Glomerular visceral epithelial cell (primary cell): ENCODE measurements at regions not wholly inside any gene's neighbourhood (a gene's known extent, or its start where the extent isn't known, plus 50 kb on each side); places are given as distances from the start of the nearest gene placed in this dataset.
"Not testable (repeated sequence)": the region's sequence is repeated elsewhere in the genome, so short reads cannot be mapped to it uniquely, and the experiment has no call there.

ENCODE experiments used
- DNase-seq: peaks from one replicate; pipeline ENCODE4 v3.0.0-alpha.2; 2016; ENCODE audit errors: extremely low spot score

DNA sequence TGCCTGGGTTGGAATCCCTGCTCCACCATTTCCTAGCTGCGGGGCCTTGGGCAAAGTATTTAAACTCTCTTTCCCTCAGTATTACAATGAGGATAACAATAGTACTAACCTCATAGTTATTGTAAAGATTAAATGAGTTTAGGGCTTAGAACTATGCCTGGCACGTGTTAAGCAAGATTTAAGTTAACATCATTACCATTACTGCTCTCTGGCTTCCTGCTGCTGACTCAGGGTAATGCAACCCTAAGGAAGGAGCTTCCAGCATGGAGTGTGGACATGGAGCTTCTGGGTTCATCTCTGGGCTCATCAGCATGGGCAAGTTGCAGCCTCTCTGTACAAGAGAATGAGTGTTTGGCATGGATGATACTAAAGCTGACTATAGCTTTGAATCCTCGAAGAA is 374.2 kb upstream of the MAP2 start:
- DNase-seq: no peak

DNA sequence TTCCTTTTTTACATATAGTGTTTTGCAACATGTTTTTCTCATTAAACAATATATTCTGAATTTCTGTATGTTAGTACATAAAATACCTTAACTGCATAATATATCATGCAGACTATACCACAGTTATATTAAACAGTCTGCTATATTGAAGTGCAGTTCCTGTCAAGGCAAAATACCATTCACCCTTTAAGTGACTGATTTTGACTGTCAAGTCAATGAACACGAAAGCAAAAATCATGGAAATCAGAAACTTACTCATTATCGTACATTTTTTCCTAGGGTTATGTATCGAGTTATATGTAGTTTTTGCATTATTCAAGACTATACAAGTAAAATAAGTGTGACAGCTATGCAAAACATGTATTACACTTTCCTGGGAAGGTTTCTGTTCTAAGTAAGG is 361.6 kb upstream of the MAP2 start:
- no peak for DNase-seq

DNA sequence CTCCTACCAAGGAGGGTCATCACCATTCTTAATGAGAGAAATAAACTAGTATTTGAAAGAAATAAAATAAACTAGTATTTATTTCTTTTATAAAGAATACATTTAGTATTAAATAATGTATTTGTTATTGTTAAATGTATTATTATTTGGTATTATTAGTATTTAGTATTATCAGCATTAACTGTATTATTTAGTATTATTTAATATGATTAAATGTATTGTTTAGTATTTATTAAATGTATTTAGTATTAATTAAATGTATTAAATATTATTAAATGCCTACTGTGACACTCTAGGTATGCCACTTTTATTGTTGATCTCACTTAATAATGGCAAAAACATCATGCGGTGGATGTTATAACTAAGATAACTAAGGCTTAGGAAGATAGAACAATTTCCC is 353.6 kb upstream of the MAP2 start:
- DNase-seq: no peak

DNA sequence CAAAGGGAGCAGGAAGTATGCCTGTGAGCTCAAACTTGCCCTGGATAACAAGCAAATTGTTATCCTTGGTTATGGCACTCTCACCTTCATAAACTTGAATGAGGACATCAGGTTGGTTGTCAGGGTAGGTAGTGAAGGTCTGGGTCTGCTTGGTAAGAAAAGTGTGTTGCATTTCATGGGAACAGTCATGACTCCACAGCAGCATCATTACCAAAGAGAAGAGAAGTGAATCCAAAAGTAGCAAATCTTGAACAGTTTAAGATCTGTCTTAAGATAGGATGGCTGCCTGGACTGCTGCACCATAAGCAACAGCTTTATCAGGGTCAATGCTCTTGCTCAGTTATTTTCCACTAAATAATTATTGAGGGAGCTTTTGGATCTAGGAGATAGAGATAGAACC is 350.7 kb upstream of the MAP2 start:
- DNase-seq: no peak

DNA sequence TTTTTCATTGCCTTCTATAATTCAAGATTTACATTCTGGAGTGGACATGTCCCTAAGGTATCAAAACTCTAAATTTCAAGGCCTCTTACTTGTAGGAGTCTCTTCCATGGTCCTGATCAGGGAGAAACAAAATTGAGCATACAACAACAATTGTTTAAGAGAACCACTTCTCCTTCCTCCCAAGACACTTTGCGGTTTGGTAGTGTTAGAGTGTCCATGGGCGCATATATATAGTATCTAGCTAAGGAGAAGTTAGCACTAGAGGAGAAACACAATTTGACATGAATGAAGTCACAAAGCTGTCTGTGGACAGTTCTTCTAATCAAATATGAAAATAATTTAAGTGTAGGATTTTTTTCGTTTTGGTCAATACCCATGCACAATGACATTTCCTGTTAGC is 349.1 kb upstream of the MAP2 start:
- no peak for DNase-seq

DNA sequence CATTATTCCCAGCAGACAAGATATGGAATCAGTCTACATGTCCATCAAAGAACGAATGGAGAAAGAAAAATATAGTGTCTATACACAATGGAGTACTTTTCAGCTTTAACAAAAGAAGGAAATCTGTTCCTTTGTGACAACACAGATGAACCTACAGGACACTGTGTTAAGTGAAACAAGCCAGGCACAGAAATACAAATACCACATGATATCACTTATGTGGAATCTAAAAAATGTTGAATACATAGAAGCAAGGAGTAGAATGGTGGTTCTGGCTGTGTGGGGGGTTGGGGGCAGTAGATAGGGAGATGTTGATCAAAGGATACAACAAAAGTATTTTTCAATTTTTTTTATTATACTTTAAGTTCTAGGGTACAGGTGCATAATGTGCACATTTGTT is 347.7 kb upstream of the MAP2 start:
- DNase-seq: peak; percentile 9

DNA sequence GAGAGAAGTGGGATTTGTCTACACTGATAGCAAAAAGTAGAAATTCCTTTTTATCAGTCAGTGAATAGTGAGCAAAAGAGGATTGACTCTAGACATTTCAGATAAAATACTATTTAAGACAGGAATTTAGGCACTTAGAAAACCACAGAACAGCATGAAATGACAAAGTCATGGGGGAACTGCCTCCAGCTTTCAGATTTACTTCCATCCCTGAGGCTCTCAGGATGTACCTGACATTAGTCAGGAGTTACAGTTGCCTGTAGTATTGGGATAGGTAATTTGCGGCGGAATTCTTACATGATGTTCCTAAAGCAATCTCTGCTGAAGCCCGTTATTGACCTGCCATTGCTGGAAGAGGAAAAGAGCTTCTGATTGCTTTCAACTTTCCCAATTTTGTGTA is 337.1 kb upstream of the MAP2 start:
- DNase-seq: no peak

DNA sequence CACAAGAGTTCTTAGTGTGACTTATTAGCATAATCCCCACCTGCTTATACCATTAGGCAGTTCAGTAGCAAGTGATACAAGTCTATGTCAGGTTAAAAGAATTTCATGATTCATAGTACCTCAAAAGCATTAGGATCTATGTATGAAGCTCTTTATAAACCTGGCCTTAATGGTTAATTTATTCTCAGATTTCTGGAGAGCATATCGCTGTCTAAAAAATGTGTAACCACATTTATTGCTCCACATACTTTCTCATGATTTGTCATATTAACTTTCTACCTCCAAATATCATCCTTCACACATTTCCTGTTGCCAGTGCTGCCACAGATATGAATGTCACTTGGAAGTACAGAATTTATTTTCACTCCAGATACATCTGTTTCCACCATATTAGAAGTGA is 332.8 kb upstream of the MAP2 start:
- peak; percentile 83 for DNase-seq

DNA sequence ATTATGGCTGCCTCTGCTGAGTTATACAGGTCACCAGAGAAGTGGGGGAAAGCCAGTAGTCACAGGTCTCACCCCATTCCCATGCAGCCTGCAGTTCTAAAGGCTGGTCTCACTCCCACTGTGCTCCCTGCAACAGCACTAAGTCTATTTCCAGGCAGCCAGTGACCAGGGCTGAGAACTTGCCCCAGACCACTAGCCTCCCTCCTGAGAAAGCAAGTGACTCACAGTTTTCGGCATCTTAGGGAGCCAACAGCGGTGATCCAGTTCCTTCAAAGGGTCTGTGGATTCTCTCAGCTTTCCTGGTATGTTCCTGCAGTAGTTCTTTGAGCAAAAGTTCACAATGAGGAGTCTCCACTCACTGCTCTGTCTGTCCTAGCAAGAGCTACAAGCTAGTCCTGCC is 329.6 kb upstream of the MAP2 start:
- DNase-seq: peak; percentile 74

DNA sequence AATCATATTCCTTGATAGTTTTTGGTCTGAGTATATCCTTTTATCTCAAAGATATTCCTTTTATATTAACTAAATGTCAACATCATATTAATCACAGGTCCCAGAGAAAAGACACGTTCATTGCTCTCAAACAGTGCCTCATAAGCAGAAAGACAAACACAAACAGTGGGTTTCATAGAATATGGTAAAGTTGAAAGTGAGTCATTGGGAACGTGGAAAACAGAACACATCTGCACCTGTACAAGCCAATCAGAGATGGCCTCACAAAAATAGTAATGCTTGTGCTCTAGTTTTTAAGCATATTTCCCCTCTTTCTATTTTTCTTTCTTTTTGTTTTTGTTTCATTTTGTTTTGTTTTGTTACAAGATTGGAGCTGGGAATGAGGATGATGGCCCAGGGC is 328.4 kb upstream of the MAP2 start:
- DNase-seq: no peak

DNA sequence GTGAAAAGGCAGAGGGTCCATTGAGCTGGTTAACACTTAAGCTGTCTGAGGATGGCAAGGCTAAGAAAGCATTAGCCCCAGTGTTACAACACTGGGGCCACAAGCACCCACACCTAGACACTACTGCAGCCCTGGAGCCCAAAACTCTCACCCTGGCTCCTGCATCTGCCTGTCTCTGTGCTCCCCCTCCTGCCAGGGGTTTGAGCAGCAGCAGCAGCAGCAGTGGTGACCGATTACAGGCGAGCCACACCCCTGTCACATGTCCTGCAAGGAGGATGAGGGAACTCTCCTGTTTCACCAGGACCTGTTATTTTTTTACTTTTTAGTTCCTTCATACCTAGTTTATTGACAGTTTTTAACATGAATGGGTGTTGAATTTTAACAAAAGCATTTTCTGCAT is 326.7 kb upstream of the MAP2 start:
- DNase-seq: no peak

DNA sequence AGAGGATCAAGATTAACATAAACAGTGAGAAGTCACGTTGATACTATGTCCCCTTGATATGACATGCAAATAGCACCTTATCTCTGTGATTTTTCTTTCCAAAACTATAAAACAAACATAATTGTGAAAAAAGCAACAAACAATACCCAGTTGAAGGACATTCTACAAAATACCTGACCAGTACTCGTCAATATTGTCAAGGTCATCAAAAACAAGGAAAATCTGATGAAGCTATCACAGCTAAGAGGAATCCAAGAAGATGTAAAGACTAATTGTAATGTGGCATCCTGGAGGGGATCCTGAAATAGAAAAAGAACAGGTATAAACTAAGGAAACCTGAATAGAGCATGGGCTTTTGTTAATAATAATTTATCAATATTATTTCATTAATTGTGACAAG is 321.5 kb upstream of the MAP2 start:
- DNase-seq: no peak

DNA sequence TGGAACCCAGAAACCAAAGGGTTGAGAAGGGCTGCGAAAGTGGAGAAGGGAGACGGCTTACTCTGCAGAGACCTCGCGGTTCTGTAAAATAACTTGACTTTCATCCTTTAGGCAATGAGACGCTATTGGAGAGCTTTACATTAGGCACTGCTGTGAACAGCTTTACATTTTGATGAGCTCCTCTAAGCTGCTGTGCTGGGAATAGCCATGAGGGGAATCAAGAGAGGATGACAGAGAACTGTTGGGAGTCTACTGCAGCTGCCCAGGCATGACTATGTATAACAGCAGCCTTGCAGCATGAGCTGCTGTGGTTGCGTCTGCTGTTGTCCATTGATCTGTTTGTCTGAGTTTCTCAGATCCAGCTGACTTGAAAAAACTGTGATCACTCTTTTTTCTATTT is 310.8 kb upstream of the MAP2 start:
- no peak for DNase-seq

DNA sequence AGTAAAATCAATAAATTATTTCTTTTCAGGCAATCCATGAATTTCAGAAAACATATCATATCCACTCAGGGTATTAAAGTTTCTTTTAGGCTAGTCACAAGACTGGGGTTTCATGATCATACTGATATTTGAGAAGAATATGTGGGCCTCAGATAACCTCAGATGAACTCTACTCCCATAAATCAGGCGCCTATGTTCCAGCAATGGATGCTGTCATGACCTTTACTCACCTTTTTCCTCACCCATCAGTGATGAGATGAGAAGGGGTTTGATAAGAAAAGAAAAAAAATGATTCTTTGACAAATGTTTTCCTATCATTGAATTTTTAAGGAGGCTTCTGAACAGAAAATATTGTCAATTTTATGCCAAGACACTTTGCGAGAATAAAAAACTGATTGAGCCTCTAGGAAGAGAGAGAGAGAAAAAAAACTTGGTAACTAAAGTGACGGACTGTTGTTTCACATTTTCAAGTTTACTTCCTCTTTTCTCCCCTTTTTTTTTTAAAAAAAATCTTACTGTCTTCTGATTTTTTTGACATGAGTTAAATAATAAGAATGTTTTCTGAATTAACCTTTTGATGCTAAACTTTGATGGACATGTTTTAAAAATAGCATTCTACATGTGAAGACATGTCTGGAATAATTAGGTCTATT is 309.1 kb upstream of the MAP2 start:
- DNase-seq: no peak

DNA sequence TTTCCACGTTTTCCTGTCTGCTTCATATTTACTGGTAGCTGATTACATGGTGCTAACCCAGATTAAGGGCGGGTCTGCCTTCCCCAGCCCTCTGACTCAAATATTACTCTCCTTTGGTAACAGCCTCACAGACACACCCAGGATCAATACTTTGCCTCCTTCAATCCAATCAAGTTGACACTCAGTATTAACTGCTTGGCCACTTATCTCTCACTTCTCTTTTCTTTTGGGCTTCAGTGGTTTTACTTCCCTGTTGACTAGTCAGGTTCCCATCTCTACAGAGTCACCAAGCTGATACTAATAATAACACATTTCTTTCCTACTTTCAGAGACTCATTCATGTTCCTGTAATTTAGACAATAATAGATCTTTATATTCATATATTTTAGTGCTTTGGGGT is 302.2 kb upstream of the MAP2 start:
- DNase-seq: no peak

DNA sequence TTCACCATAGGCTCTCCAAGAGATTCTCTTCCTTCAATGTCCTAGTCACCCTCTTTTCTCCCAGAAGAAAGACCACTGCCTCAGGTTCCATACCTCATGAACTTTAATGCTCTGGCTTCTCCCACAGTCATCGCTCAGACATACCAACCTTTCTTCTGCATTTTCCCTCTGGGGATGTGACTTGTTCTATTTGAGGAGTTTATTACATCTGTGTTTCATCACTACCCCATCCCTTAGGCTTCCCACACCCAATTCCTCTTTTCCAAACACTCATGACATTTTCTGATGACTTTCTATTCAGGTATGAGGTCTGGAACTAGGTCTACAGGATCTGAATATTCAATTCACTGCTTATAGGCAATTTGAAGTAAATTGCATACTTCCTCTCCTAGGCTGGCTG is 298.6 kb upstream of the MAP2 start:
- DNase-seq: no peak

DNA sequence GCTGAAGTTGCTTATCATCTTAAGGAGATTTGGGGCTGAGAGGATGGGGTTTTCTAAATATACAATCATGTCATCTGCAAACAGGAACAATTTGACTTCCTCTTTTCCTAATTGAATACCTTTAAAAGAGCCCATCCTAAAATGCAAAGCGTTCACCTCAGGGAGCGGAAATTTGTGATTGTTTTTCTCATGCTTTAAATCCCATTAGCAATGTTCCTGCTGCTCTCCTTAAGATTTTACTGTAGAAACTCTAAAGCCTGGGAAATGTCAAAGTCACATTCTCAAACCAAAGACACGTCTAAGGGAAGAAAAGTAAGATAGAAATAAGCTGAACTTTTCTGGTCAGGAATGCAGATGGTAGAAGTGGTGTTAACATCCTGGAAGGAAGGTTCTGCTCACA is 285.8 kb upstream of the MAP2 start:
- no peak for DNase-seq

DNA sequence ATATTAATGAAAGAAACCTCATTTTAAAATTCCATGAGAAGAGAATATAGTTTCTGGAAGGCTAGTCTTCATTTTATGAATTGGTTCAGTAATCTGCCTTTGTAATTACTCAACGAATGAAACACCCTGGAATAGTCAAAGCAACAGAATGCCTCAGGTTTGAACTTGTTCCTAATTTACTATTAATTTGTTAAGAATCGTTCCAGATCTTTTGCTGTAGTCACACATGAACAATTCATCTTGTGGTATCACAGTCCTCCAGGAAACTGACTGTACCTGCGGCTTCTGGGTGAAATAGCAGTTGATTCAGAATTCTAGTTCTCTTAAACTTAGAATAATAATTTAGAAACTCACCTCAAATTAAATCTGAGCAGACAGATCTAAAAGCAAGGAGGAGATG is 282.7 kb upstream of the MAP2 start:
- DNase-seq: no peak

DNA sequence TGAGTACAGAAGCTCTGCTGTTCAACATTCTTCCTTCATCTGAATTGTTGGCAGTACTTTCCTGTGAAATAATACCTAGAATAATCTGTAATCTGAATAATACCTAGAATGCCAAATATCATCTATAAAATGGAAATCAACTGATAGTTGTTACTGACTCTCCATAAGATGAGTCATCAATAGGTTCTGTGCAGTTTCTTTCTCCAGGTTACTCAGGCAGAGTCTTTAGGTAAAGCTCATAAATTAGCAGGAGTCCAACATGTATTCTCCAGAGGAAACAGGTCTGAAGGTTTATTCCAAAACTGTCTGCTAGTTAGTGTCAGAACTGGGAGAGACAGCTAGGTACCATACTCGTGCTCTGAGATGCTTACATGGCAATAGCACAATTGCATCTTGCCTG is 282.0 kb upstream of the MAP2 start:
- no peak for DNase-seq

DNA sequence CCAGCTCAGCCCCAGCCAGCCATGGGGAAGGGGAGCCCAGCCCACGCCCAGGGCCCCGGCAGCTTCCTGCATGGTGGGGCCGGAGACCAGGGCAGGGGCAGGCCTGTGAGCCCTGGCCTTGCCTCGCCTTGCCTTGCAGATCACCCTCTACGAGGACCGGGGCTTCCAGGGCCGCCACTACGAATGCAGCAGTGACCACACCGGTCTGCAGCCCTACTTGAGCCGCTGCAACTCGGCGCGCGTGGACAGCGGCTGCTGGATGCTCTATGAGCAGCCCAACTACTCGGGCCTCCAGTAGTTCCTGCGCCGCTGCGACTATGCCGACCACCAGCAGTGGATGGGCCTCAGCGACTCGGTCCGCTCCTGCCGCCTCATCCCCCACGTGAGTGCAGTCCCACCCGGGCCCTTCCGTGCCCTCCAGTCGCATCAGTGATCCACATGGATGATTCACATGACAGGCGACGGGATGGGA is 278.6 kb upstream of the MAP2 start:
- DNase-seq: not testable (repeated sequence)

DNA sequence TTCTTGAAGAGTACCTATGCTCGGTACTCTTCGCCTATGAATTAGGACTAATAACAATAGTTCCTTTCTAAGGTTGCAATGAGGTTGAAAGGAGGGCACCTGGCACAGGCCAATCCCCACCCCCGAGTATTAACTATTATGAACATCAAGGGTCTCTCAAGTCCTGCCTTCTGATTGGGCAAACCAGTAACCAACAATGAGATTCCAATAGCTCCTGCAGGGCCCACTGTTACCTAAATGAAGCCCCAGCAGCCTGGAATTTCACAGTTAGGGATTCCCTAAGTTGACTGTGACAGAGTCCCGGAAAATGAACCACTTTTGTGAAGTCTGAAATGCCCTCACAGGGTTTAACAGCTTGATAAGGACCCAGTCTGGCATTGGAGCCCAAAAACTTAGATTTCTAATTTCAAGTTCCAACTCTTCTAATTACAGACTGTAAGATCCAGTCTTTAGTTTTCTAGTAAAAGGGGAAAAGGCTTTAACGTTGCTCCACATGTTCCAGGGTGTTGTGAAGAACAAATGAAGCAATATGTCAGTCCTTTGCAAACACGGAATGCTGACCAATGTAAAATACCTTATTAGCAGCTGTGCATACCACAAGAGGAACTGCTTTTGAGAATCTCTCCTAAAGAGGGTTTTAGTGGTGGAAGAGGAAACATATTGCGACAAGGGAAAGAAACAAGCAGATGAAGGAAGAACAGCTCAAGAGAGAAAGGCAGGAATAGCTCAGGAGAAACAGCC is 277.7 kb upstream of the MAP2 start:
- DNase-seq: no peak

DNA sequence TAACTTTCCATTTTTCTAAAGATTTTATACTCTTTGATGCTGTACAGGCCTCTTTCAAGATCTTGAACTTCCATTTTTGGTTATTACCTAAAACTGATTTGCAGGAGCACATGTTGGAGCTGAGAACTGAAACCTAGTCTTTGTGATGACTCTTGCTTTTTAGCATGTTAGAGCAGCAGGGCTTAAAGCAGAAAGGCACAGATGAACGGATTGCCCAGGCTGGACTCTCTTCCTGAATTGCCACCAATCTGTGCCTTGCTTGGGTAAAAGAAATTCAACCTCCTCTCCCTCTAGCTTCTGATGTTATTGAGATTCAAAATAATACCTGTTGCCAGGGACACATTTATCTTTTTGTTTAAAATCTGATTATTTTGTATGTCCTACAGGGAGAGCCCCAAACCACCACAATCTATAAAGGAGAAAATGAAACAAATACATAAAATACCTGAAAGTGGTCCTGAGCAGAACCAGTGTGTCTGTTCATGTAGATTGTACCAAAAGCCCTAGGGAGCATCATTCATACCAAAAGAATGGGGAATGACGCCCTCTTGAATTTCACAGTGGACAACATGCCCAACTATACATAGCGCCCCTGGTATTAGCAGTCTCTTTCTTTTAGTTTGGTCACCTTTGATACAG is 277.0 kb upstream of the MAP2 start:
- DNase-seq: no peak

DNA sequence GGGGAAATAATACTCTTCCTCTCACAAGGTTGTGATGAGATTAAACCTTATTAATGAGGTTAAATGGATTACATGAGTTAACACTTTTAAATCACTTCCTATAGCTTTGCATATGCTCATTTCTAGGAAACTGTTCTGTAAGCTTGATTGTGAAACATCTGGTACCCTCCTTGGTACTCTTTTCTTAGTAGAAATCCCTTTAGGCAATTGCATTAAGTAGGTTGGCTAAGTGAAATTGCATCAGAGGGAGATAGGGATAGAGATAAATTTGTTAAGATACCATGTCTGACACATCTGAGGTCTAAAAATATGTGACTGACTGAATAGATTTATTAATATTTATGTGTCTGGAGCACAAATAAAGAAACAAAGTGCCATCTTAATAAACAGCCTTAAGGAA is 275.9 kb upstream of the MAP2 start:
- DNase-seq: no peak
